NT2/D1 (cell line): ENCODE measurements at regions not wholly inside any gene's neighbourhood (a gene's known extent, or its start where the extent isn't known, plus 50 kb on each side); places are given as distances from the start of the nearest gene placed in this dataset.

Experiments
- SUZ12 ChIP-seq: IDR thresholded peaks from 2 replicates; pipeline ENCODE4 v1.6.1; 2011; ENCODE audit not compliant: insufficient read length, insufficient read depth; ENCODE audit errors: extremely low read depth
- YY1 ChIP-seq: IDR thresholded peaks from 2 replicates; pipeline ENCODE4 v1.6.1; 2011; ENCODE audit not compliant: insufficient read length, insufficient read depth
- ZNF274 ChIP-seq: IDR thresholded peaks from 2 replicates; pipeline ENCODE4 v1.6.1; 2011; ENCODE audit warnings: mild to moderate bottlenecking, low read depth, low read length

GRCh38 chr2:180115269-180115668 is 108.2 kb upstream of the CWC22 start:
- TF ChIP-seq SUZ12 (no peak), ZNF274 (no peak), YY1 (no peak)
